ENCODE measurements at regions not wholly inside any gene's neighbourhood (a gene's known extent, or its start where the extent isn't known, plus 50 kb on each side); places are given as distances from the start of the nearest gene placed in this dataset.

DNA sequence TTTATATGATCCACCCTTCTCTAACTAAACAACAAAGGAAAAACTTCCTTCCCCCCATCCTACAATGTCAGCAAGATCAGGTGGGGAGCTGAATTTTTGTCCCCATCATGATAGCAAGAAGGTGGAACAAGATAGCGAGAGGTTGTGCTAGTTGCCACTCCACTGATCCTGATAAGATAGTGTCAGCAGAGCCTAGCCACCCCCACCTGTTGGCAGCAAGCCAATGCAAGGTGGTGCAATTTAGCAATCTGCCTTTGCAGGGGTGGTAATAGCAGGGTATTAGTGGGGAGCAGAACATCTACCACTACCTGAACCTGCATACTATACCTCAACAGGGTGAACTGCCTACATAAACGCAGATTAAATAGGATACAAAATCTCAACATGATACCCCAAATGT lies 80.2 kb upstream of the MAMLD1 start:
- Mint-ChIP-seq H3K27ac (no peak overlapping the region), H3K4me1 (no peaks in the 10 kb centered on the region), H3K27me3 (no peaks in the 10 kb centered on the region), H3K9me3 (no peaks in the 10 kb centered on the region), H3K4me3 (no peak overlapping the region), H3K36me3 (ENCODE audit: low read depth) (no peaks in the 10 kb centered on the region)
- intact Hi-C loops (cut with micrococcal nuclease) = no loop called here
- no peak for DNase-seq

DNA sequence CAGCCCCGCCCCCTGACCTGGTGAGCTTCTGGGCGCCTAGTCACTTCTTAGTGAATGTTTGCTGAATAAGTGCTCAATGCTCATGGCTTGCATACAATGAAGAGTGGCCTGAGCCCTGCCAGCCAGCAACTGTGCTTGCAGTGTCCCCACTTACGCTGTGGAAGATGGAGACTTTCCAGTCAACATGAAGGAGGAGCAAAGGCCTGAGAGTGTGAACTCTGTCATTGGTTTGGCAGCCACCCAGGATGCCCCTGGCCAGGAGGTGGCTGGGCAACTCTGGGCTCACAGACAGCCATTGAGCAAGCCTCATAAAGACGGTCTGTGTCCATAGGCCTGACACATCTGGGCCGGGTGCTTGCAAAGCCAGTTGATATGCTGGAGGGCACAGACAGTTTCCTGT lies 72.1 kb upstream of the MAMLD1 start:
- no peaks in the 10 kb centered on the region for H3K27me3 Mint-ChIP-seq
- H3K4me1 Mint-ChIP-seq = no peaks in the 10 kb centered on the region
- H3K9me3 Mint-ChIP-seq = no peaks in the 10 kb centered on the region
- DNase-seq = no peak
- H3K27ac Mint-ChIP-seq = no peak overlapping the region
- no peaks in the 10 kb centered on the region for H3K36me3 Mint-ChIP-seq (ENCODE audit: low read depth)
- intact Hi-C loops (cut with micrococcal nuclease) = no loop called here
- H3K4me3 Mint-ChIP-seq = no peak overlapping the region

DNA sequence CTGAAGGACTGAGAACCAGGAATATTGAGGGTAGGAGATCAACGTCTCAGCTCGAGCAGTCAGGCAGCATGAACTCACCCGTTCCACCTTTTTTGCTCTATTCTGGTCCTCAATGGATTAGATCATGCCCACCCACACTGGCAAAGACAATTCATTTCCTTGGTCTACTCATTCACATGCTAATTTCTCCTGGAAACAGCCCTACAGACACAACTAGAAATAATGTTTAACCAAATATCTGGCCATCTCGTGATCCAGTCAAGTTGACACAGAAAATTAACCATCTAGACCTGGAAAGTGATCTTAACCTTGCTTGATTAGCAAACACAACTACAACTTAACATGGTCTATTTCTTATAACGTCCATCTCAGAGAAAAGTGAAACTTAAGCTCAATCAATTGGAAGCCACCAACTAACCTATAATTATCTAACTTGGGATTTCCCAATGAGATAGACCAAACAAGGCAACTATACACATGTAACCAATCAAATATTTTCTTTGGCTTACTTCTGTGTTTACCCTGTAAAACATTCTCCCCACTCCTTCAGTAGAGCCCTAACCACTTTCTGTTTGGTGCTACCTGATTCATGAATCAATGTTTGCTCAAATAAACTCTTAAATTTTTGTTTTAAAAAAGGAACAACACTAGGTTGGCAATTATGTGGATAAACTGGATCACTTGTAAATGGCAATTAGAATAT lies 69.7 kb upstream of the MAMLD1 start:
- no peaks in the 10 kb centered on the region for H3K9me3 Mint-ChIP-seq

GRCh38 chrX:150298841-150299551 lies 64.1 kb upstream of the MAMLD1 start:
- intact Hi-C loops (cut with micrococcal nuclease) = no loop called here
- DNase-seq = no peak
- Mint-ChIP-seq H3K27me3 (no peaks in the 10 kb centered on the region), H3K4me1 (no peaks in the 10 kb centered on the region), H3K27ac (no peak overlapping the region), H3K9me3 (no peaks in the 10 kb centered on the region), H3K4me3 (no peak overlapping the region), H3K36me3 (ENCODE audit: low read depth) (no peaks in the 10 kb centered on the region)

More for the DNA sequence above, 69.7 kb upstream of the MAMLD1 start:
- H3K27ac Mint-ChIP-seq = no peak overlapping the region
- intact Hi-C loops (cut with micrococcal nuclease) = no loop called here
- H3K4me3 Mint-ChIP-seq = no peak overlapping the region
- H3K36me3 Mint-ChIP-seq (ENCODE audit: low read depth) = no peaks in the 10 kb centered on the region
- H3K4me1 Mint-ChIP-seq = no peaks in the 10 kb centered on the region
- H3K27me3 Mint-ChIP-seq = no peaks in the 10 kb centered on the region
- DNase-seq = no peak

- H3K27ac Mint-ChIP-seq = no peak overlapping the region
- DNase-seq = no peak
- no peaks in the 10 kb centered on the region for H3K36me3 Mint-ChIP-seq (ENCODE audit: low read depth)
- no peaks in the 10 kb centered on the region for H3K27me3 Mint-ChIP-seq
- H3K4me3 Mint-ChIP-seq = no peak overlapping the region
- intact Hi-C loops (cut with micrococcal nuclease) = no loop called here
- H3K4me1 Mint-ChIP-seq = no peaks in the 10 kb centered on the region
- H3K9me3 Mint-ChIP-seq = no peaks in the 10 kb centered on the region
These were observed 63.5 kb upstream of the MAMLD1 start for GRCh38 chrX:150299579-150299978.

DNA sequence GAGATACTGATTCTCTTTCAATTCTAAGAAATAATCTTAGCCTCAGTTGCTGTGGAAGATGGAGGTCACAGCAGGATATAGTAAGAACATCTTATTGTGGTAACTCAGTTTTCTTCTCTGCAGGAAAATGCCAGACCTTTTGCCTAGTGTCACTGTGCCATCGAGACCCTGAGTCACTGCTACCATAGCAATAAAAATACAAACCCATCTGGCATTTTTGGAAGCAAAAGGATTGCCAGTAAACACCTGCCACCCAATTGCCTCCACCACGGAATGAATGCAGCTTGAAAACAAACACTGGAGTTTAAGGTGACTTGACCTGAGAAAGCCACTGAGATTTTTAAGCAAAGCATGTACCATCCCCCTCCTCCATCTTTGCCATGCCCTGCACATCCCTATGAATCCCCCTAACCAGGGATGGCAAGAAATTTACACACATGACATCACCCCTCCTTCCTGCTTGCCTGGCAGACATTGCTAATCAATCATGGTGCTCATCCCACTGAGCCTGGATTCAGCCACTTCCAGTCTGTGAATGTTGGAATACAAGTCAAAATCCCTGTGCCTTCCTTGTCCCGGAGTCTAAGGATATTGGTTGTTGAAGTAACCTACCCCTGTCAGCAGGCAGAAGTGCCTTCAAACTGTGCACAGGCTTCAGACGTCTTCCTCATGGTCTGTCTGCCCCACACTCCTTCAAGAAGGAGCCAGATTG lies 59.6 kb upstream of the MAMLD1 start:
- no peak for DNase-seq
- no peak overlapping the region for H3K27ac Mint-ChIP-seq
- no peaks in the 10 kb centered on the region for H3K36me3 Mint-ChIP-seq (ENCODE audit: low read depth)
- no peaks in the 10 kb centered on the region for H3K27me3 Mint-ChIP-seq
- H3K4me1 Mint-ChIP-seq = no peaks in the 10 kb centered on the region
- no peaks in the 10 kb centered on the region for H3K9me3 Mint-ChIP-seq
- no peak overlapping the region for H3K4me3 Mint-ChIP-seq
- intact Hi-C loops (cut with micrococcal nuclease) = no loop called here

- Mint-ChIP-seq H3K9me3 (no peaks in the 10 kb centered on the region), H3K36me3 (ENCODE audit: low read depth) (no peaks in the 10 kb centered on the region), H3K4me1 (peaks cover 2% of the 10 kb centered on the region), H3K27ac (no peak overlapping the region), H3K27me3 (no peaks in the 10 kb centered on the region), H3K4me3 (no peak overlapping the region)
- DNase-seq = no peak
- intact Hi-C loops (cut with micrococcal nuclease) = no loop called here
These were observed 57.1 kb upstream of the MAMLD1 start for GRCh38 chrX:150306002-150306401.

DNA sequence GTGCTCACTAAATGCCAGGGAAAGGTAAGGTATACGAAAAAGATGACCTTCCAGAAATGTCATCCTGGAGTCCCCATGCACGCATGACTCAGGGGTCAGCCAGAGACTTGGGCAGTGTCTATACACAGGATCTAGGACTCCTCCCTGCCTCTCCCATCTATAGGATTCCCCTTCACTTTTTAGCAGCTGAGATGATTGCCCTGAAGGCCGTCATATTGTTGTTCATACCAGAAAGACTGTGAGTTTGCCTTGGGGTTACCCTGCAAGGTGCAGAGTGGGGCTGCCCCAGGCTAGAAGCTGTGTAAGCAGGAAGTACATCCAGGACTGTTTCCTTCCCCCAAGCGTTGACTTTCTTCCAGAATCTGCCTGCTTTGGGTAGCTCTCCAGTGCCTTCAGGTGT lies 55.1 kb upstream of the MAMLD1 start:
- DNase-seq = no peak
- Mint-ChIP-seq H3K27ac (no peak overlapping the region), H3K9me3 (no peaks in the 10 kb centered on the region), H3K4me3 (no peak overlapping the region), H3K27me3 (no peaks in the 10 kb centered on the region), H3K4me1 (peaks cover 2% of the 10 kb centered on the region), H3K36me3 (ENCODE audit: low read depth) (no peaks in the 10 kb centered on the region)
- intact Hi-C loops (cut with micrococcal nuclease) = no loop called here

DNA sequence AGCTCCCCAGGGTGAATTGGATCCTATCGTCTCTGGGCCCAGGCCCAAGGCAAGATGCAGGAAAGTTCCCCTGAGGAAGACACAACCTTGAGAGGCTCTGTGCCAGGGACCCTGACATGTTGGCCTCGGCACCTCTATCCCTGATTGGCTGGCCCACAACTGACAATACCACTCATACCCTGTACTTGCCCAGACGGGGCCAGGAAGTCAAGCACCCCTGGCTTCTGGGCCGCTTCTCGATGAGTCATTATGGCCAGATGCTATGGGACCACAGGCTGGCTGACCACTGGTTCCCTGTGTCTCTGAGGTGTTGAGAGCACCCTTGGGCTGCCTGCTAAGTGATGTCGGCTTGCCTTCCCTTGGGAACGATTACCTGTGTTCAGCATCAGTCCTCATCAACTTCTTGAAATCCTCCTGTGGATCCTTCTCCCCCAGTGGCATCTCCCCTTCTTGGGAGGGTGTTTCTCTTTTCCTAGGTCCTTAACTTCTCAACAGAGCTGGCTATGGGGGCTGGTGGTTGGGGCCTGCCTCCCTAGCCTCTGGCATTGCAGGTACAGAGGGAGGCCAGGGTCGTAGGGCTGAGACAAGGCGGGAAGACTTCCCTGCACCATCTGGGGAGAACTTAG lies 54.5 kb upstream of the MAMLD1 start:
- H3K27me3 Mint-ChIP-seq = no peaks in the 10 kb centered on the region

DNA sequence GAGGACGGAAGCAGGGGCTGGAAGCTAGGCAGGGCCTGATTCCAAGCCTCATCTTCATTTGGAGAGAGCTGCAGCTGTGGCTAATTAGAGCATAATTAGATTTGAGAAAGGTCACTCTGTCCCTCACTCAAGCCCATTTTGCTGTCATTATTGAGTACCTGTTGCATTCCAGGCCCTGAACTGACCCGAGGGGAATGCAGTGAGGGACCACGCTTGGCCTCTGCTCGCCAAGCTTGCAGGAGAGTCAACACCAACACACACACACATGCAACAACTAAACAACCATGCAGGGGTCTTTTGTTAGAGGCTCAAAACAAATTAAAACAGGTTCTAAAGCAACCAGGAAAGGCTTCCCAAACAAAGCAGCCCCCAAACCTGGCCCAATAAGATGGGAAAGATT lies 52.7 kb upstream of the MAMLD1 start:
- Mint-ChIP-seq H3K4me3 (no peak overlapping the region), H3K36me3 (ENCODE audit: low read depth) (no peaks in the 10 kb centered on the region), H3K27ac (no peak overlapping the region), H3K9me3 (no peaks in the 10 kb centered on the region), H3K4me1 (peaks cover 2% of the 10 kb centered on the region), H3K27me3 (no peaks in the 10 kb centered on the region)
- DNase-seq = no peak
- intact Hi-C loops (cut with micrococcal nuclease) = no loop called here

More for the DNA sequence above, 54.5 kb upstream of the MAMLD1 start:
- H3K9me3 Mint-ChIP-seq = no peaks in the 10 kb centered on the region
- H3K4me1 Mint-ChIP-seq = peaks cover 2% of the 10 kb centered on the region
- H3K36me3 Mint-ChIP-seq (ENCODE audit: low read depth) = no peaks in the 10 kb centered on the region
- H3K4me3 Mint-ChIP-seq = no peak overlapping the region
- intact Hi-C loops (cut with micrococcal nuclease) = no loop called here
- no peak overlapping the region for H3K27ac Mint-ChIP-seq
- DNase-seq = no peak

DNA sequence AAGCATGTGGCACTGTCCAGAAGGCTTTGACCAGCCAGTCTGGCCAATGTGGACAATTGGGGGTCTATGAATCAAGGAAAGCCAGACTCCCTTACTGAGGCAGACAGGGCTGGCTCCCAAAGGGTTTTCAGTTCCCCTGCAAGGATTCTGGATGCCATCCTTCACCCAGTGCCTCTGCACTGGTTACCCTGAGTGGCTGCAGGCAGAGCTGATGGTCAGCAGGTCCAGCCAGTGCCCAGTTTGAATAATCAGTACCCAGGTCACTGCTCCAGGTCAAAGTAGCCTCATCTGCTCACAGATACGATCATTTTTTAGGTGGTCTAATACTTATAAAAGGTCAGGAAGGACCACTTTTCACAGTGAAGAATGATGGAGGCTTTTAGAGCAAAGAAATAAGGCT lies 52.2 kb upstream of the MAMLD1 start:
- DNase-seq = no peak
- H3K4me1 Mint-ChIP-seq = peaks cover 2% of the 10 kb centered on the region
- H3K27me3 Mint-ChIP-seq = no peaks in the 10 kb centered on the region
- H3K9me3 Mint-ChIP-seq = no peaks in the 10 kb centered on the region
- no peak overlapping the region for H3K27ac Mint-ChIP-seq
- no peak overlapping the region for H3K4me3 Mint-ChIP-seq
- intact Hi-C loops (cut with micrococcal nuclease) = no loop called here
- no peaks in the 10 kb centered on the region for H3K36me3 Mint-ChIP-seq (ENCODE audit: low read depth)

DNA sequence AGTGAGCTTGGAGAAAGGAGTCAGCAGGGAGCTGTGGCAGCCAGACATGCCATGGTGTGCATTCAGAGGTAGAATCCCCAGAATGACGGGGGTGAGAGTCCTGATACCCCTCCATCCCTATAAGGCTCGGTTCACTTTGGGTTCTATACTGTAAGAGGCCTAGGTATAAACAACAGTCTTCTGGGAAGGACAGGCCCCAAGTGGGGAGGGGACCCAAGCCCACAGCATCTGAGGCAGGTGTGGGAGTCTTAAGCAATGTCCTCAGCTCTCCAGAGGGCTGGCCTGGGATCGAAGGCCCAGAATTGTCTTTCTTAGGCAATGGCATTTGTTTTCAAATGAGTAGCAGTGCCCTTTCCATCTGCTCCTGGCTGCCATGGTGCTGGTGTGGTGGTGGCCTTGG lies 50.2 kb upstream of the MAMLD1 start:
- intact Hi-C loops (cut with micrococcal nuclease) = no loop called here
- no peak for DNase-seq
- Mint-ChIP-seq H3K4me3 (no peak overlapping the region), H3K36me3 (ENCODE audit: low read depth) (no peaks in the 10 kb centered on the region), H3K9me3 (no peaks in the 10 kb centered on the region), H3K27ac (no peak overlapping the region), H3K27me3 (peaks cover 1% of the 10 kb centered on the region), H3K4me1 (peaks cover 2% of the 10 kb centered on the region)
